Upper lobe of left lung (tissue), 4 donors: ENCODE measurements at regions not wholly inside any gene's neighbourhood (a gene's known extent, or its start where the extent isn't known, plus 50 kb on each side); places are given as distances from the start of the nearest gene placed in this dataset.

ENCODE experiments used
- CTCF ChIP-seq, 6 experiments: fragments of 450-650 bp in 4 of 6; fragments of 200-600 bp in 2 of 6; sonication (generic) in 2 of 6; IDR thresholded peaks; one replicate each; pipeline ENCODE4 v1.5.1; 2016 to 2019; ENCODE audit warnings: antibody characterized with exemption in 6 of 6
- EP300 ChIP-seq, 4 donors: sonication (generic); formaldehyde crosslinking; IDR thresholded peaks; one replicate each; pipeline ENCODE4 v1.5.1; 2017; ENCODE audit warnings: antibody characterized with exemption in 4 of 4, control low read depth in 2 of 4
- POLR2A ChIP-seq, 4 donors: fragments of 450-650 bp; IDR thresholded peaks; one replicate each; pipeline ENCODE4 v1.5.1; 2016 to 2017; ENCODE audit warnings: antibody characterized with exemption in 4 of 4, mild to moderate bottlenecking in 2 of 4
- POLR2AphosphoS5 ChIP-seq, 2 donors: sonication (generic); formaldehyde crosslinking; IDR thresholded peaks; one replicate each; pipeline ENCODE4 v1.5.1; 2017; ENCODE audit warnings: antibody characterized with exemption in 2 of 2

GRCh38 chr18:47748093-47748796, 182.2 kb downstream of the SMAD2 start:
- TF ChIP-seq CTCF (IDR thresholded peaks at IDR 0.05) (no peak), POLR2A (IDR thresholded peaks at IDR 0.05) (no peak), EP300 (IDR thresholded peaks at IDR 0.05) (no peak), POLR2AphosphoS5 (IDR thresholded peaks at IDR 0.05) (no peak)
